NCI-H1436 treated with DMSO at 0.1 percent for 48 hours (cell line): ENCODE measurements at regions not wholly inside any gene's neighbourhood (a gene's known extent, or its start where the extent isn't known, plus 50 kb on each side); places are given as distances from the start of the nearest gene placed in this dataset.

Experiments
- DNase-seq: peaks from one replicate; lab custom pipeline; 2025; lab: John Stamatoyannopoulos, UW

- DNase-seq: no peak
These were observed 652.4 kb downstream of the SLC4A3 start for GRCh38 chr2:220279840-220280239.

DNA sequence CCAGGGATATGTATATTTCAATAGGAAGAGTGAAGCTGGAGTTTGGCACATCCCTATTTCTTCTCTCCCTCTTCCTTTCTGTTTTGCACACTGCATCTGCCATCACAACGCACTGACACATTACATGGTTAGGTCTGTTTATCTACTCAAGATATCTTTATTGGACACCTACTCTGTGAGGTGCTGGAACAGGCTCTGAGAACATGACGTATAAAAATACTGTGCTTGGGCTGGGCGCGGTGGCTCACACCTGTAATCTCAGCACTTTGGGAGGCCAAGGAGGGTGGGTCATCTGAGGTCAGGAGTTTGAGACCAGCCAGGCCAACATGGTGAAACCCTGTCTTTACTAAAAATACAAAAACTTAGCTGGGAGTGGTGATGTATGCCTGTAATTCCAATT lies 653.3 kb downstream of the SLC4A3 start:
- DNase-seq: no peak

GRCh38 chr2:220281771-220282170 lies 654.3 kb downstream of the SLC4A3 start:
- no peak for DNase-seq

DNA sequence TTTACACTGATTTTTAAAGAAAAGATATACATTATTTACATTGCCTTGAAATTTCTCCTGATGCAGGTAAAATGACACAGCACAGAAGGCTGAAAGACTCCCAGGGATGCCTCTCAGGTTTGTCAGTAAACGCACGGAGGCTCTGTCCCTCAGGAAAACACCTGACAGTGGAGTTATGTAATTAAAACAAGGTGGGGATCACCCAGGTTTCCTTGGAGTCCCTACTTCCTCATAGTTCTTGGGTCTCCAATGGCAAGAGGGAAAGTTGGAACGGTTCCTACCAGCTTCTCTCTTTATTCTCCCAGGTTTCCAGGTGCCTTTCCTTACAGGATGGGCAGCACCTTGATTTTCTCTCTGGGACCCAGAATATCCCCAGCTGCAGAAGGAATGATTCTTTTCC lies 654.8 kb downstream of the SLC4A3 start:
- DNase-seq: no peak

DNA sequence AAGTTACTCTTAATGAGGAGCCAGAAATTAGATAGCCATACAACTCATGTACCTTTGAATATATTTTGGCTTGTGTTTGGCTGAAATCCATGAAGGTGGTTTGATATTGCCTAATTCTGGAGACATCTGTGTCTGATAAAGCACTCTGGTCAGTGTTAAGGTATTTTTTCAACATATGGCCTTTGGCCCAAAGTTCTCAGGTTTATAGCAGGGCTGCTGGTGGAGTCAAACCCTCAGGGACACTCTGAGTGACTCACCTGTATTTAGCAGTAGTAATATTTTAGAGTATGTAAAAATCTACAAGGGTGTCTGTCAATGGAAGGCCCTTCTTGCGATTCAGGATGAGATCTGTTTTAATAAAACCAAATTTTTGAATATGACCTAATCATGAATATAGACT lies 666.5 kb downstream of the SLC4A3 start:
- no peak for DNase-seq

DNA sequence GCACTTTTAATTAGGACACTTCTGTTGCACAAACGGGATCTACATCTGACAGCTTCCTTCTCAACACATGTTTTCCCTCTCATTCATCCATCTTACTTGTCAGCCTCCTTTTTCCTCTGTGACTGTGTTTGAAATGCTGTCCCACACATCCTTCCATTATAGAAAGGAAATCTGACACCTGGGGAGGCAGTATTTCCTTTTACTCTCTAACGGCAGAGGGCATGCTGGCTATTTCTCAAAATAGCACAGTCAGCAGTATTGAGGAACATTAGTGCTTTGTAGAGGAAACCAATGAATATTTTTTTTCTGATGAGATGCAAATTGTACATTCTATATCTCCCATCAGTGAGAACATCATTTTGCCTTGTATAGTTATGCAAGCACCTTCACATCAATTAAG lies 668.7 kb downstream of the SLC4A3 start:
- DNase-seq: no peak

- DNase-seq: no peak
These were observed 669.7 kb downstream of the SLC4A3 start for GRCh38 chr2:220297093-220297492.

- DNase-seq: no peak
These were observed 673.4 kb downstream of the SLC4A3 start for GRCh38 chr2:220300806-220301205.

DNA sequence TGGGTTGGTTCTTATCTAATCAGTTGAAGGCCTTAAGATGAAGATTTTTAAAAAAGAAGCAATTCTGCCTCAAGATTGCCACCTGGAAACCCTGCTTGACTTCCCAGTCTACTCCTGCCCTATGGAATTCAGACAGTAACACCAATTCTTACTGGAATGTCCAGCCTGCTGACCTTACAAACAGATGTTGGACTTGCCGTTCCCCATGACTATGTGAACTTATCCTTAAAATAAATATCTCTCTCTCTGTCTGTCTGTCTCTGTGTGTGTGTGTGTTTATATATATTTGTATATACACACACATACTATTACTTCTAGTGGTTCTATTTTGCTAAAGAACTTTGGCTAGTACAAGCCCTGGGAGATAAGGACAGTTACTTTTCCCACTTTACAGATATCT lies 675.3 kb downstream of the SLC4A3 start:
- no peak for DNase-seq

DNA sequence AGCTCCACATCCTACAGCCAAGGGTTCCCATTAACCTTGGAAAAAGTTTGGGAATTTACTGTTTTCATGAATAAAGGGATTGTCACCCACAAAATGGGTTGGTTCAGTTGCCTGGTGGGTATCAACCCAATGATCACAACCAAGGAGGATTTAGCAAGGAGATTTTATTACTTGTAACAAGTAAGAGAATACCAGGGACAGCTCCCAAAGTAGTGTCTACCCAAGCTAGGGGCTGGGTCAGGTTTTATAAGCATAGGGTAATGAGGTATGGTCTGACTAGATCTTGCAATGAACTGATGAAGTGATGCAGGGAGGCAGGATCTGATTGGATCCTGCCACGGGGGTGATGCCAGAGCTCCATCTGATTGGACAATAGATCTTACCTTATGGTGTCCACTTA lies 681.8 kb downstream of the SLC4A3 start:
- DNase-seq: no peak

DNA sequence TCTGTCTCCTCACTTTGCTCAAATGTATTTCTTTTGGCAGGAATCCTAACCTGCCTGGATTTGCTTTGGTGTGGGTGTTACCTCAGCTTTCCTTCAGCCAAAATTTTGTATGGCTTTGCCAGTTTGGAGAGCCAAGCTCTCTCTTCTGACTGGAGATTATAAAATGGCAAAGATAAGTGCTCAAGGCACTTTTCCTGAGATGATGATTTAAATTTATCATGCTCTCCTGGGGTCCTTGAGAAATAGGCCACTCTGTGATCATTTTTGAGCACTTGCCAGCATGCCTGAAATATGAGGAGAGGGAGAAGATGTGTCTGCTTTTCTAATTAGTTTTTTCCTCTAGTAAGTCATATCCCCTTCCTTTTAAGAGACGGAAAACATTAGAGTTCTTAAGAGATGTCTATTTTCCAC lies 683.0 kb downstream of the SLC4A3 start:
- DNase-seq: no peak

GRCh38 chr2:220315098-220315823 lies 687.8 kb downstream of the SLC4A3 start:
- no peak for DNase-seq

GRCh38 chr2:220318037-220318436 lies 690.6 kb downstream of the SLC4A3 start:
- DNase-seq: no peak

- no peak for DNase-seq
These were observed 691.1 kb downstream of the SLC4A3 start for GRCh38 chr2:220318508-220318907.

- DNase-seq: no peak
These were observed 692.9 kb downstream of the SLC4A3 start for GRCh38 chr2:220320326-220320725.

GRCh38 chr2:220332886-220333285 lies 705.5 kb downstream of the SLC4A3 start:
- DNase-seq: no peak

DNA sequence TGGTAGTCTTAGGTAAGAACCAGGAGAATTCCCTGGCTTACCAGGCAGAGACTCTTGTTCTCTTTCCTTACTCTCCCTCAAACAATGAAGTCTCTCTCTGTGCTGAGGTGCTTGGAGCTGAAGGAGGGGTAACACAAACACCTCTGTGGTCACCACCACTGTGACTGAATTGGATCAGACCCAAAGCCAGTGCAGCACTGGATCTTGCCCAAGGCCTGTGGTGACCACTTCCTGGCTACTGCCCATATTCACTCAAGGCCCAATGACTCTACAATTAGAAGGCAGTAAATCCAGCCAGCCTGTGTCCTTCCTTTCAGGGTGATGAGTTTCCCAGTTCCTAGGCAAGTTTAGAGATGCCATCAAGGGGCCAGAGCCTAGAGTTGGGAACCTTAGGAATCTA lies 706.8 kb downstream of the SLC4A3 start:
- no peak for DNase-seq

DNA sequence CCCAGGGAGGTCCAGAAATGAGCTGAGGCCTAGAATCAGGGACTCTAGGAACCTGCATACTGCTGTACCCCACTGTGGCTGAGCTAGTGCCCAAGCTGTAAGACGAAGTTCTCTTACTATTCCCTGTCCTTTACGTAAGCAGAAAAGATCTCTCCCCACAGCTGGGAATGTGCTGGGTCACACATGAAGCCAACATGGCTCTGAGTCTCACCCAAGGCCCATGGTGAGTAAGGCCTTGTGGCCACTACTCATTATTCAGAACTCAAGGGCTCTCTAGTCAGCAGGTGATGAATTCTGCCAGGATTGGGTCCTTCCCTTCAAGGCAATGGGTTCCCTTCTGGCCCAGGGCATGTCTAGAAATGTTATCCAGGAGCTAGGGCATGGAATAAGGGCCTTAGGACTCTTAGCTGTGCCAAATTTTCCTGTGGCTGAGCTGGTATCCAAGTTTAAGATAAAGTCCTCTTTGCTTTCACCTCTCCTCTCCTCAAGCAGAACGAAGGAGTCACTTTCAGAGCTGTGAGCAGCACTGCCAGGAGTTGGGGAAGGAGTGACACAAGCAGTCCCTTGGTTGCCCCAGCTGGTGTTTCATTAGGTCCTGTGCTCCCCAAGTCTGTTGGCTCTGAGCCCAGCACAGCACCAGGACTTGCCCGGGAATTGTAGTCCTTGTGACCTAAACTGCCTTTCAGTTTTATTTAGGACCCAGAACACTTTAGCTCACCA lies 707.6 kb downstream of the SLC4A3 start:
- no peak for DNase-seq

- DNase-seq: no peak
These were observed 708.1 kb downstream of the SLC4A3 start for GRCh38 chr2:220335591-220335915.

DNA sequence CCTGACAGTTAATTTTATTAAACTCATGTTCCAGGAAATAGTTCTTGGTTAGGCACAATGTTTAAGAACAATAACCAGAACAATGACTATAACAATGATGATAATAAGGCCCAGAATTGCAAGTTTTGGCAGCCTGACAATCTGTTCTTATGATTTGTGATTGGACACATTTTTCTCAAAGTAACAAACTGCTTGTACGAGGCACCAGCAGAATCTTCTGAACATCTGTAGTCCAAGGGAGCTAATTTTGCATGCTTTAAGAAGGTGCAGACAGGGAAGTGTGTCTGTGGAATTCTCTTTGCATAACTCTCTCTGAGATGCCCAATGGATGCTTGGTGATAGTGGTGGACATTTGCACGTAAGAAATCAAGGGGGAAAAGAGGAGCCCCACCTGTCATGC lies 709.3 kb downstream of the SLC4A3 start:
- DNase-seq: no peak

- no peak for DNase-seq
These were observed 710.4 kb downstream of the SLC4A3 start for GRCh38 chr2:220337611-220338440.

GRCh38 chr2:220341014-220341413 lies 713.6 kb downstream of the SLC4A3 start:
- DNase-seq: no peak

DNA sequence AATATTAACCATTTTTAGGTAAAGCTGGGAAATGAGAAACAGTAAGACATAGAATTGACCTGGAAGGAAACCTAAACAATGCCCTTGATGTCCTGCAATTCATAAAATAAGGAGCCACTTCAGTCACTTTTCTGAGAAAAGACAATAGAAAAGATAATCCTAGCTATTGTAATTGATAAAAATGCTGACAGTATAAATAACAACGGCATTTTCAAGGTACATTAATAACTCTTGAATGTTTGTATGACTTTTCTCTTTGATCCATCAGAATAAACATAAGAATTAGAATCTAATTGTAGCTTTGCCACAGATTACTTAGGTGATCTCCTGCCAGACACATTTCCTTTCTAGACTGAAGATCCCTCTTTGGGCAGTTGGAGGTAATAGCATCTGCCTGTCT lies 719.5 kb downstream of the SLC4A3 start:
- DNase-seq: no peak
